ENCODE measurements at regions not wholly inside any gene's neighbourhood (a gene's known extent, or its start where the extent isn't known, plus 50 kb on each side); places are given as distances from the start of the nearest gene placed in this dataset.
"Not testable (repeated sequence)": the region's sequence is repeated elsewhere in the genome, so short reads cannot be mapped to it uniquely, and the experiment has no call there.

GRCh38 chr16:86077243-86077940, 178.4 kb downstream of the IRF8 start:
- no peak for FAIRE-seq

GRCh38 chr16:86078121-86078600, 179.2 kb downstream of the IRF8 start:
- FAIRE-seq = no peak

GRCh38 chr16:86078711-86079110, 179.7 kb downstream of the IRF8 start:
- FAIRE-seq = not testable (repeated sequence)

GRCh38 chr16:86079255-86079885, 180.4 kb downstream of the IRF8 start:
- no peak for FAIRE-seq

- no peak for FAIRE-seq
Observed at GRCh38 chr16:86080131-86080875, 181.3 kb downstream of the IRF8 start.

GRCh38 chr16:86080982-86081381, 182.0 kb downstream of the IRF8 start:
- FAIRE-seq = no peak

- no peak for FAIRE-seq
Observed at GRCh38 chr16:86082418-86083030, 183.6 kb downstream of the IRF8 start.

- FAIRE-seq = no peak
Observed at GRCh38 chr16:86083382-86084002, 184.5 kb downstream of the IRF8 start.

GRCh38 chr16:86085161-86085611, 186.2 kb downstream of the IRF8 start:
- no peak for FAIRE-seq

GRCh38 chr16:86085795-86086194, 186.8 kb downstream of the IRF8 start:
- FAIRE-seq = no peak

- no peak for FAIRE-seq
Observed at GRCh38 chr16:86086471-86086870, 187.5 kb downstream of the IRF8 start.

GRCh38 chr16:86087011-86087895, 188.3 kb downstream of the IRF8 start:
- no peak for FAIRE-seq

GRCh38 chr16:86087896-86088230, 188.9 kb downstream of the IRF8 start:
- no peak for FAIRE-seq

GRCh38 chr16:86088287-86088686, 189.3 kb downstream of the IRF8 start:
- no peak for FAIRE-seq

- FAIRE-seq = no peak
Observed at GRCh38 chr16:86088816-86089215, 189.9 kb downstream of the IRF8 start.

- no peak for FAIRE-seq
Observed at GRCh38 chr16:86089334-86089900, 190.5 kb downstream of the IRF8 start.

GRCh38 chr16:86089991-86090390, 191.0 kb downstream of the IRF8 start:
- no peak for FAIRE-seq

- no peak for FAIRE-seq
Observed at GRCh38 chr16:86090461-86091170, 191.7 kb downstream of the IRF8 start.

GRCh38 chr16:86091976-86092375, 193.0 kb downstream of the IRF8 start:
- FAIRE-seq = no peak

- no peak for FAIRE-seq
Observed at GRCh38 chr16:86092586-86093480, 193.9 kb downstream of the IRF8 start.
